ENCODE measurements at regions not wholly inside any gene's neighbourhood (a gene's known extent, or its start where the extent isn't known, plus 50 kb on each side); places are given as distances from the start of the nearest gene placed in this dataset.

- TF ChIP-seq, protein P1, sequence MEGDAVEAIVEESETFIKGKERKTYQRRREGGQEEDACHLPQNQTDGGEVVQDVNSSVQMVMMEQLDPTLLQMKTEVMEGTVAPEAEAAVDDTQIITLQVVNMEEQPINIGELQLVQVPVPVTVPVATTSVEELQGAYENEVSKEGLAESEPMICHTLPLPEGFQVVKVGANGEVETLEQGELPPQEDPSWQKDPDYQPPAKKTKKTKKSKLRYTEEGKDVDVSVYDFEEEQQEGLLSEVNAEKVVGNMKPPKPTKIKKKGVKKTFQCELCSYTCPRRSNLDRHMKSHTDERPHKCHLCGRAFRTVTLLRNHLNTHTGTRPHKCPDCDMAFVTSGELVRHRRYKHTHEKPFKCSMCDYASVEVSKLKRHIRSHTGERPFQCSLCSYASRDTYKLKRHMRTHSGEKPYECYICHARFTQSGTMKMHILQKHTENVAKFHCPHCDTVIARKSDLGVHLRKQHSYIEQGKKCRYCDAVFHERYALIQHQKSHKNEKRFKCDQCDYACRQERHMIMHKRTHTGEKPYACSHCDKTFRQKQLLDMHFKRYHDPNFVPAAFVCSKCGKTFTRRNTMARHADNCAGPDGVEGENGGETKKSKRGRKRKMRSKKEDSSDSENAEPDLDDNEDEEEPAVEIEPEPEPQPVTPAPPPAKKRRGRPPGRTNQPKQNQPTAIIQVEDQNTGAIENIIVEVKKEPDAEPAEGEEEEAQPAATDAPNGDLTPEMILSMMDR (IDR thresholded peaks at IDR 0.05; ENCODE audit: borderline replicate concordance, extremely low read depth, low read length, poor library complexity, severe bottlenecking): no peak
- TF ChIP-seq EZH2 (IDR thresholded peaks at IDR 0.05; ENCODE audit: borderline replicate concordance, low read depth, low read length, severe bottlenecking): no peak
Observed at GRCh38 chrX:43267652-43268051, 388.4 kb upstream of the MAOA start.
